Fibroblast of the aortic adventitia (primary cell): ENCODE measurements at regions not wholly inside any gene's neighbourhood (a gene's known extent, or its start where the extent isn't known, plus 50 kb on each side); places are given as distances from the start of the nearest gene placed in this dataset.

ENCODE experiments used
- DNase-seq: peaks from one replicate; pipeline ENCODE4 v3.0.0-alpha.2; 2010; ENCODE audit warnings: low read depth
- H3K4me3 ChIP-seq: 2 replicates; pipeline ENCODE4 v1.5.1; 2011; ENCODE audit warnings: low read depth, mild to moderate bottlenecking, control low read depth, low read length, moderate library complexity
- TF ChIP-seq, protein P1 (sequence below): IDR thresholded peaks from 2 replicates; pipeline ENCODE4 v1.5.1; 2011; ENCODE audit warnings: mild to moderate bottlenecking, low read length, control low read depth, inconsistent platforms; ENCODE audit not compliant: insufficient read depth

DNA sequence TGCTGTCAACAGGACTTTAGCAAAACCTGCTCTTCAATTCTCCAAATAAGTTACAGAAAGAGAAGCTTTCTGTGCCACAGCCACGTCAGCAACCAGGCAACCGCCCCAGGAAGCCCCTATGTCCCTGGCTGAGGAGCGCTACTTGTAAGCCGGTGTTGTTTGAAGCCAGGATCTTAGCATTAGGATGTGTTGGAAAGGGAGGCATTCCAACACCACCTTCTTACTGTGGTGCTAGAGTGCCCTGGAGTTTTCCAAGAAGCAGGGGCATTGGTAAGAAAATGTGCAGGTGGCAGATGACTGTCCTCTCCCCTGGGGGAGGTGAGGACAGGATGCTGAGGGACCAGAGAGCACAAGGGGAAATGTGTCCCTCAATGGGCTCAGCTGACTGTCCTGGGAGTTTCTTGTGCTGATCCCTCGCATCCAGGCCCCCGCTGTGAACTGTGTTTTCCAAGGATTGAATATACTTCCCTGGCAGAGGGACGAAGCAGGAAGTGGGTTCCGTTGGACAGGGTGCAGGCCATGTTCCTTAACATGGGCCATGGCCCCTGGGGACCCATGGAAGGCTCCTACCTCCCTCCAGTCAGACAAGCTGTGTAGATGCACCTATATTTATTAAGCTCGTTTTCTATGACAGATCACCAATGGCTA is 139.6 kb upstream of the GDF10 start:
- no peak for DNase-seq
- TF ChIP-seq, protein P1, sequence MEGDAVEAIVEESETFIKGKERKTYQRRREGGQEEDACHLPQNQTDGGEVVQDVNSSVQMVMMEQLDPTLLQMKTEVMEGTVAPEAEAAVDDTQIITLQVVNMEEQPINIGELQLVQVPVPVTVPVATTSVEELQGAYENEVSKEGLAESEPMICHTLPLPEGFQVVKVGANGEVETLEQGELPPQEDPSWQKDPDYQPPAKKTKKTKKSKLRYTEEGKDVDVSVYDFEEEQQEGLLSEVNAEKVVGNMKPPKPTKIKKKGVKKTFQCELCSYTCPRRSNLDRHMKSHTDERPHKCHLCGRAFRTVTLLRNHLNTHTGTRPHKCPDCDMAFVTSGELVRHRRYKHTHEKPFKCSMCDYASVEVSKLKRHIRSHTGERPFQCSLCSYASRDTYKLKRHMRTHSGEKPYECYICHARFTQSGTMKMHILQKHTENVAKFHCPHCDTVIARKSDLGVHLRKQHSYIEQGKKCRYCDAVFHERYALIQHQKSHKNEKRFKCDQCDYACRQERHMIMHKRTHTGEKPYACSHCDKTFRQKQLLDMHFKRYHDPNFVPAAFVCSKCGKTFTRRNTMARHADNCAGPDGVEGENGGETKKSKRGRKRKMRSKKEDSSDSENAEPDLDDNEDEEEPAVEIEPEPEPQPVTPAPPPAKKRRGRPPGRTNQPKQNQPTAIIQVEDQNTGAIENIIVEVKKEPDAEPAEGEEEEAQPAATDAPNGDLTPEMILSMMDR, result no peak
- H3K4me3 ChIP-seq, result no peak overlapping the region

DNA sequence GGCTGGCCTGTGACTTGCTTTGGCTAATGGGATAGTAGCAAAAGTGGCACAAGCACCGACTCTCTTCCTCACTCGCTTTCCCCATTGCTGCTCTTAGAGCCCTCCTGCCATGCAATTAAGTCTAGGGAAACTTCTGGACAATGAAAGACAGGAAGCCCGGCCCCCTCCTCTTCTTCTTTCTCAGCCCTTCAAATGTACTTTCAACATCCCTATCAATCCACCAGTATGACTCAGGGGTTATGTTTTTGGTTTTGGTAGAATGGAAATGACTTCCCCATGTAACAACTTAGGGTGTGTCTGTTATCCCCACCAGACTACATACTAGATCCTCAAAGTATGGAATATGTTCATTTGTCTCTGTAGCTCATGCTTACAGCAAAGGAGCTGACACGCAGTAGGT is 139.0 kb upstream of the GDF10 start:
- TF ChIP-seq, protein P1, result no peak
- no peak for DNase-seq

DNA sequence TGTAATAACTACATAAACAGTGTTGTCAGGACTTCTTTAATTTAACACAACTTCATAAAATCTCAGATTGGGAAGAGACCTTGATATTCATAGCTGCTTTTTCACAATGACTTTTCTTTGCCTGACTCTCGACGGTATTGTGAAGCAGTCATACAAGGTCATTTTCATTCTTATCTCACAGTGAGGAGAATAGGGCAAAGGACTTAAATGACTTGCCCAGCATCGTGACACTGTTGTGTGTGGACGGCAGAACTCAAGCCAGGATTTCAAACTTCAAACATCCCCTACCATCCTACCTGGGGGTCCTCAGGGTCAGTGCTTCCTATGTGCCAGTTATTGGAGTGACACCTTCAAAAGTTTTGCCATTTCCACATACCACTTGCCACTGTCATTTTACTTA is 138.5 kb upstream of the GDF10 start:
- DNase-seq, result no peak
- TF ChIP-seq, protein P1, result no peak
- H3K4me3 ChIP-seq, result no peak overlapping the region

More for the DNA sequence above, 139.0 kb upstream of the GDF10 start:
- H3K4me3 ChIP-seq, result no peak overlapping the region

DNA sequence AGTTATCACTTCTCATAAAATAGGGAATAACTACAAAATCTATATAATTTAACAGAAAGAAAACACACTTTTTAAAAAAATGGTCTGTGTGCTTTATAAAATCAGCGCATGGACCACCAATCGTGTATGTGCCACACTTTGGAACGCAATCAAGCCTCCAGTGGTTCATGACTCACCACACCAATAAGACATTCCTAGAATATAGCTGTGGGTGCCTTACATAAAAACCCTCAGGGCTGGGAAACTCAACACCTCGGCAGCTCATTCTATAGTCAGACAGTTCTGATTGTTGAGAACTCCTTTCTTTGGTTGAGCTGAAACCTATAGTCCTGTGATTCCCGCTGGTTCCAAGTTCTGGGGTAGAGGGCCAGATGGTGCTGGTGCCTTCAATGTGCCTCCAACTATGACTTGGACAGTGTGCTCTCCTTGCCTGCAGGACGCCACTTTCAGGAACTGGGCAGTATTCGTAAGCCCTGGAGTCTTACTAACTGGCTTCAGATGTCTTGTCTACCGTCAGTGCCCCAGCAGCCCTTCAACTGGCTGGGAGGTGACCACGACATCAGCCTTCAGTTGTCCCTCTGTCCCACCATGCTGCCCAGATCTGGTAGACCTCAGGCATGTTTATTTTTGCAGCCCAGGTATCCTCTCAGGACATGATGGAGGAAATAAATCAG is 135.7 kb upstream of the GDF10 start:
- peak; percentile 67 for DNase-seq
- TF ChIP-seq, protein P1, result no peak
- H3K4me3 ChIP-seq, result no peak overlapping the region

DNA sequence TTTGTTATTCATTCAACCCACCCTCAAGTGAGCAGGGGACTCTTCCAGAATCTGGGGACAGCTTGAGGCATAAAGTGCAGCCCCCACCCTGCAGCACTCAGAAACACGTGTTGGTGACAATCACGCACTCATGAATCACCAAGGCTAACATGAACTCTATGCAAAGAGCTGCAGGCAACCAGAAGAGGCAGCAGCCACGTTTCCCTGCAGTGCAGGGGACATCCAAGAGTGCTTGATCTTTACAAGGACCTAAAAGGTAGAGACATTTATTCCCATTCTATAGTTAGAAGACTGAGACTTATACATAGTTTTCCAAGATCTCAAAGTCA is 135.2 kb upstream of the GDF10 start:
- H3K4me3 ChIP-seq, result no peak overlapping the region
- DNase-seq, result no peak
- TF ChIP-seq, protein P1, result no peak

DNA sequence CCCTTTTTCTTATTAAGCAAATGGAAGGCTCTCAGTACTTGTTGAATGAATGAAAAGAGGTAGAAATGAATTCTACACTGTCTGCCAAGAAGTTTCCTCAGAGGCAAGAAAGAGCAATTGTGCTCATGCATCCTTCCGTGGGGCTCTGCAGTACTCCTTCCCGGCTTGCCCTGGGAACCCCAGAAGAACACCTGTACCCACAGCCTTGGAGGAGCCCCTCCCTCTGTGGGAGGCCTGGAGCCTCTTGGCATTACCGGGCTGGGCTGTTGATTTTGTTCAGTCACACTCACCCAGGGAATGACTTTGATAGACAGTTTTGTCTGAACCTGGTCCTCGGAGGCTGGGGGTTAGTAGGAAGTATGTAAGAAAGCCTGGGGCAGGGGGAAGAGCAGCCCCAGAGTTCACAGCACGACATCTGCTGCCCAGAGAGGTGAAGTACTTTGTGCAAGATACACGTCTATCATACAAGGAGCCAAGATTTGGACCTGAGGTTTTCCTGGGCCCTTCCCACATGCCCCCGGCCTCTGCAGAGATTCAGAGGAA is 134.8 kb upstream of the GDF10 start:
- no peak for DNase-seq
- no peak overlapping the region for H3K4me3 ChIP-seq
- TF ChIP-seq, protein P1, result no peak
